Loucy (cell line): ENCODE measurements at regions not wholly inside any gene's neighbourhood (a gene's known extent, or its start where the extent isn't known, plus 50 kb on each side); places are given as distances from the start of the nearest gene placed in this dataset.

Experiments used
- H2AFZ ChIP-seq: fragments of 200-600 bp; sonication (generic); 2 replicates; pipeline ENCODE4 v1.6.0; 2016; ENCODE audit warnings: antibody characterized with exemption, mild to moderate bottlenecking, low read length, moderate library complexity
- H3F3A ChIP-seq: fragments of 200-600 bp; 2 replicates; pipeline ENCODE4 v1.6.0; 2016; ENCODE audit warnings: antibody characterized with exemption, low read depth, mild to moderate bottlenecking
- H3K27me3 ChIP-seq: fragments of 200-600 bp; sonication (generic); 2 replicates; pipeline ENCODE4 v1.6.1; 2014; ENCODE audit warnings: low read length, mild to moderate bottlenecking; ENCODE audit not compliant: insufficient read depth, poor library complexity, severe bottlenecking
- H3K36me3 ChIP-seq: fragments of 200-600 bp; sonication (generic); 2 replicates; pipeline ENCODE4 v1.6.1; 2016; ENCODE audit warnings: low read length; ENCODE audit not compliant: insufficient read depth
- H3K4me1 ChIP-seq: fragments of 200-600 bp; sonication (generic); 2 replicates; pipeline ENCODE4 v1.5.1; 2014; ENCODE audit warnings: low read length, mild to moderate bottlenecking; ENCODE audit not compliant: insufficient read depth, poor library complexity, severe bottlenecking
- H3K4me2 ChIP-seq: fragments of 200-600 bp; sonication (generic); 2 replicates; pipeline ENCODE4 v1.6.0; 2014; ENCODE audit warnings: antibody characterized with exemption, low read length, low read depth, mild to moderate bottlenecking; ENCODE audit not compliant: poor library complexity, severe bottlenecking
- H3K4me3 ChIP-seq: fragments of 200-600 bp; sonication (generic); 2 replicates; pipeline ENCODE4 v1.5.1; 2014; ENCODE audit warnings: low read length, mild to moderate bottlenecking, mixed read lengths; ENCODE audit not compliant: poor library complexity, severe bottlenecking
- H3K79me2 ChIP-seq: fragments of 200-600 bp; sonication (generic); 2 replicates; pipeline ENCODE4 v1.6.1; 2014; ENCODE audit warnings: low read length; ENCODE audit not compliant: insufficient read depth
- H3K9ac ChIP-seq: fragments of 200-600 bp; sonication (generic); 2 replicates; pipeline ENCODE4 v1.6.0; 2014; ENCODE audit warnings: mild to moderate bottlenecking, low read depth, low read length, moderate library complexity; ENCODE audit not compliant: poor library complexity, severe bottlenecking
- H3K9me2 ChIP-seq: fragments of 200-600 bp; sonication (generic); replicated peaks from 2 replicates; pipeline ENCODE4 v1.6.1; 2016; ENCODE audit warnings: low read depth, low read length, mixed read lengths
- H3K9me3 ChIP-seq: fragments of 200-600 bp; sonication (generic); 2 replicates; pipeline ENCODE4 v1.6.1; 2014; ENCODE audit warnings: mild to moderate bottlenecking, antibody characterized with exemption, low read length, low read depth; ENCODE audit not compliant: insufficient read depth
- H4K20me1 ChIP-seq: fragments of 200-600 bp; sonication (generic); 2 replicates; pipeline ENCODE4 v1.6.0; 2014; ENCODE audit warnings: antibody characterized with exemption, low read length, mild to moderate bottlenecking; ENCODE audit not compliant: insufficient read depth, poor library complexity, severe bottlenecking
- CTCF ChIP-seq: fragments of 200-600 bp; sonication (generic); conservative IDR thresholded peaks from 2 replicates; pipeline ENCODE4 v1.5.1; 2014; ENCODE audit warnings: mild to moderate bottlenecking, antibody characterized with exemption, low read length
- EZH2phosphoT487 ChIP-seq: fragments of 200-600 bp; IDR thresholded peaks from 2 replicates; pipeline ENCODE4 v1.6.1; 2018; ENCODE audit warnings: antibody characterized with exemption, mild to moderate bottlenecking, moderate library complexity, borderline replicate concordance

DNA sequence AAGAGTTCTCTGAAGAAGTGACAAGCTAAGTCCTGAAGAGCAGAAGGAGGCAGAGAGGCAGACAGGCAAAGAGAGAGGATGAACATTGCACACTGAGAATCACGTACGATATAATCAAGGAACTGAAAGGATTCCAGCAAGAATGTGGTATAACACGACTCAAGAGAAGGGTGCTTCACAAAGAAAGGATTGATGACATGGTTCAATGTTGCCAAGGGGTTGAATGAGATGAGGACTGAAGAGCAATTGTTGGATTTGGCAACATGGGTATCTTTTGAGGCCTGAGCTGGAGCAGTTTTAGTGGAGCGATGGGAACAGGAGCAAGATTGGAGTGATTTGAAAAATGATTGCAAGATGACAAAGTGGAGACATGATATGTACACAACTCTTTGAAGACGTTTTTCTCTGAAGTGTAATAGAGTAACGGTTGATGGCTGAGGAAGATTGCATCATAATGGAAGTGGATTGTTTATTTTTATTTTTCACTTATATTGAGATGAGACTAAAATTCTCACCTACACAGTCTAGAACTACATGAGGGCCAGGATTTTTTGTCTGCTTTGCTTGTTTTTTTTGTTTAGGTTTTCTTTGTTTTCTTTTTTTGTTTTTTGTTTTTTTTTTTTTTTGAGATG lies 1049.9 kb upstream of the WWC1 start:
- Histone ChIP-seq H3K4me3 (no peak overlapping the region), H3K9me2 (no peaks in the 10 kb centered on the region), H3K4me2 (no peak overlapping the region), H4K20me1 (no peaks in the 10 kb centered on the region), H3K9me3 (no peaks in the 10 kb centered on the region), H2AFZ (no peak overlapping the region), H3K27me3 (no peaks in the 10 kb centered on the region), H3K79me2 (no peaks in the 10 kb centered on the region), H3K4me1 (no peaks in the 10 kb centered on the region), H3K36me3 (no peaks in the 10 kb centered on the region), H3F3A (no peaks in the 10 kb centered on the region), H3K9ac (no peak overlapping the region)
- no peak for TF ChIP-seq CTCF
- TF ChIP-seq EZH2phosphoT487 = no peak

DNA sequence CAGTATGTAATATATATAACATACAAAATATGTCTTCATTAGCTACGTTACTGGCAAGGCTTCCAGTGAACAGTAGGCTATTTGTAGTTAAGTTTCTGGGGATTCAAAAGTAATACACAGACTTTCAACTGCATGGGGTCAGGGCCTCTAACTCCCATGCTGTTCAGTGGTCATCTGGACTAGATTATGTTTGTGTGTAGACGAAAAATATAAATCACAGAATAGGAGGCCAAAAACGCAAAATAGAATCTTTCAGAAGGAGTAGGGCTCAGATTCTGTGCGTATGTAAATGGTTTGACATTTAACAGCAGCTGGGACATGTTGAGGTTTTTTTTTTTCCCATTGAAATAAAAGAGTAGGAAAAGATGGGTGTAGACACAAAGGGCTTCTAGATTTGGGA lies 1048.7 kb upstream of the WWC1 start:
- TF ChIP-seq EZH2phosphoT487 (no peak), CTCF (no peak)
- H3K9me3 ChIP-seq = no peaks in the 10 kb centered on the region
- no peaks in the 10 kb centered on the region for H3K27me3 ChIP-seq
- no peak overlapping the region for H3K4me2 ChIP-seq
- no peaks in the 10 kb centered on the region for H3K79me2 ChIP-seq
- H3K36me3 ChIP-seq = no peaks in the 10 kb centered on the region
- no peak overlapping the region for H3K4me3 ChIP-seq
- H3K9me2 ChIP-seq = no peaks in the 10 kb centered on the region
- H3K9ac ChIP-seq = no peak overlapping the region
- no peak overlapping the region for H2AFZ ChIP-seq
- H3F3A ChIP-seq = no peaks in the 10 kb centered on the region
- H4K20me1 ChIP-seq = no peaks in the 10 kb centered on the region
- H3K4me1 ChIP-seq = no peaks in the 10 kb centered on the region

DNA sequence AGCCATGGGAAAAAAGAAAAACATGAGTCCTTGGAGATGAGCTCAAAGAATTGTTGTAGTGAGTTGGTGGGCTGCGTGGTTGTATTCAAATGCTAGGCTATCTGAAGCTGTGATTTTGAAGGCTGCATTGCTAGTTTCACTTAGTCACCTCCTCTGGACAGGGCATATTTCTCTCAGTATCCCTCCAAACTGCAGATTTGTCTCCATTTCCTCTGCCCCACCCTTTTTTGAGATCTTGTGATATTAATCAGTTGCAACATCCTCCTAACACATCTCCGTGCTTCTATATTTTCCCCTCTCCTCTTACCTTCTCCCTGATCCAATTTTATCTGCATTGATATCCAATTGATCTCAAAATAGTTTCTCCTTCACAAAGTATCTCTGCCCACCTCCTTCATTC lies 1048.0 kb upstream of the WWC1 start:
- Histone ChIP-seq H3K4me3 (no peak overlapping the region), H3K79me2 (no peaks in the 10 kb centered on the region), H3K4me2 (no peak overlapping the region), H4K20me1 (no peaks in the 10 kb centered on the region), H3K9me3 (no peaks in the 10 kb centered on the region), H3K36me3 (no peaks in the 10 kb centered on the region), H2AFZ (no peak overlapping the region), H3K9ac (no peak overlapping the region), H3F3A (no peaks in the 10 kb centered on the region), H3K4me1 (no peaks in the 10 kb centered on the region), H3K9me2 (no peaks in the 10 kb centered on the region), H3K27me3 (no peaks in the 10 kb centered on the region)
- TF ChIP-seq EZH2phosphoT487 (no peak), CTCF (no peak)
